GM12874 (cell line): ENCODE measurements at regions not wholly inside any gene's neighbourhood (a gene's known extent, or its start where the extent isn't known, plus 50 kb on each side); places are given as distances from the start of the nearest gene placed in this dataset.

ENCODE experiments used
- TF ChIP-seq, protein P1 (sequence below): IDR thresholded peaks from 2 replicates; pipeline ENCODE4 v1.5.1; 2011; ENCODE audit warnings: low read depth, mild to moderate bottlenecking, control low read depth, low read length, moderate library complexity; ENCODE audit not compliant: insufficient read depth

DNA sequence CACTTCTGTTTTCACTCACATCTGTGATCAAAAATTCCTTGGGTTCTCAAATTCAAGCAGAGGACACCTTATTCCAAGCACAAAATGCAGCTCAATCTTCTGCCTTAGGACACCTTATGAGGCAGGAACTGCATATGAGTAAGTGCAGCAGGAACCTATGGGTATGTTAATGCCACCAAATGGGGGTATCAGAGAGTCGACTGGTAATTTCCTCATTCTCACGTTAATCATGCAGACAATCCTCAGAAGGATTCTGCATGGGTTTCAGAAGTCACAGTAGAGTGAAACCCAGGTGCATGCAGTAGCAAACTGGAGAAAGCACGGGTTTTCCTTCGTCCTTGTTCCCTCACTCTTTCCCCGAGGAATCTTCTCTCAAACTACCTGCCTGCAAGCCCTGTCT lies 452.8 kb downstream of the CBLN2 start:
- TF ChIP-seq, protein P1, sequence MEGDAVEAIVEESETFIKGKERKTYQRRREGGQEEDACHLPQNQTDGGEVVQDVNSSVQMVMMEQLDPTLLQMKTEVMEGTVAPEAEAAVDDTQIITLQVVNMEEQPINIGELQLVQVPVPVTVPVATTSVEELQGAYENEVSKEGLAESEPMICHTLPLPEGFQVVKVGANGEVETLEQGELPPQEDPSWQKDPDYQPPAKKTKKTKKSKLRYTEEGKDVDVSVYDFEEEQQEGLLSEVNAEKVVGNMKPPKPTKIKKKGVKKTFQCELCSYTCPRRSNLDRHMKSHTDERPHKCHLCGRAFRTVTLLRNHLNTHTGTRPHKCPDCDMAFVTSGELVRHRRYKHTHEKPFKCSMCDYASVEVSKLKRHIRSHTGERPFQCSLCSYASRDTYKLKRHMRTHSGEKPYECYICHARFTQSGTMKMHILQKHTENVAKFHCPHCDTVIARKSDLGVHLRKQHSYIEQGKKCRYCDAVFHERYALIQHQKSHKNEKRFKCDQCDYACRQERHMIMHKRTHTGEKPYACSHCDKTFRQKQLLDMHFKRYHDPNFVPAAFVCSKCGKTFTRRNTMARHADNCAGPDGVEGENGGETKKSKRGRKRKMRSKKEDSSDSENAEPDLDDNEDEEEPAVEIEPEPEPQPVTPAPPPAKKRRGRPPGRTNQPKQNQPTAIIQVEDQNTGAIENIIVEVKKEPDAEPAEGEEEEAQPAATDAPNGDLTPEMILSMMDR: no peak

GRCh38 chr18:72089432-72089831 lies 454.7 kb downstream of the CBLN2 start:
- TF ChIP-seq, protein P1: no peak

DNA sequence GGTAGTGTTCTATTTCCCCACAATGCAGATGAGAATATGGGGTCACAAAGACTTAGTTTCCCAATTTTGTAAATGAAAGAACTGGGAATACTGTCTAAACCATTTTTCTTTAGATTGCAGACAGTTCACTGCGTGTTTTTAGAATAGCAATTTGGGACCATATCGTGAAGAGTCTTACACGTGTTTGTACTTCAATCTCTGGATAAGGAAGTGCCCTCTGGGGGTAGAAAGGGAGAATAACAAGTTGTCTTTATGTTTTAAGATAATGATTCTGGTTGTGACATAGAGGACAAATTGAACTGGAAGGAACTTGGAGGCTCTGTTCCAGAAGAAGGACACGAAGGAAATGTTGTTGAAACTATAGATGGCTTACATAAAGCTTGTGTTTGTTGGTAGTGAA lies 457.7 kb downstream of the CBLN2 start:
- TF ChIP-seq, protein P1: no peak

DNA sequence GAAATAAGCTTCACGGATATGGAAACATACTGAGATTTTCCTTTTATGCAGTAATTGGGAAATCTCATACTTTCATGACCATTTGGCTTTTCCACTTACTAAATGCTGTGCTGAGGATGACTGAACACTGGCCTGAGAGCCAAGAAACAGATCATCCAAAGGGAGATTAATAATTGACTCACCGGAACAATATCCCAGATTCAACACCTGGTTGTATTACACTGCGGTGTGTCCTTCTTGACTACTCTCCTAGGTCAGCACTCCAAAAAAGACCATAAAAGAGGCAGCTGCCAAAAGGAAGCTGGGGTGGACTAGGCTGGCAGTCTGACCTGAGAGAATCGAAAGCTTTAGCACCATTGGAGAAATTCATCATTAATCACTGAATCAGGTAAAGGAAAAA lies 469.1 kb downstream of the CBLN2 start:
- TF ChIP-seq, protein P1: no peak

DNA sequence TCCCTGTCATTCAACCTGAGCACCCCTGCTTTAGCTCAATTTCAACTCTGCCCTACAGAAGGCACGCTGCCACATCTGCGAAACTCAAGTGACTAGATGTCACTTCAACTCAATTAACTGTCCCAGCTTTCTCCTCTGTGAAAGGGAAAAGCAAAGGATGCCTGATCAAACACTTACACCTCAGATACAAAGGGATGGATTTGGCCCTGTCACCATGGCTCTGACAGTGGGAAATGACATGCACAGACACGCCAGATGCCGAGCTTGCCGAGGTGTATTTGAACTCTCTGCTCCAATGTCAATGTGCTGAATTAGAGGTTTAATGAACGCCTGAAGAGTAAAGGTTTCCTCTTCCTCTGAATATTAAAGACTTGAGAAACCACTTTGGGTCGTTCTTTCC lies 481.1 kb downstream of the CBLN2 start:
- TF ChIP-seq, protein P1: no peak

- TF ChIP-seq, protein P1: no peak
These were observed 485.3 kb downstream of the CBLN2 start for GRCh38 chr18:72058851-72059250.

DNA sequence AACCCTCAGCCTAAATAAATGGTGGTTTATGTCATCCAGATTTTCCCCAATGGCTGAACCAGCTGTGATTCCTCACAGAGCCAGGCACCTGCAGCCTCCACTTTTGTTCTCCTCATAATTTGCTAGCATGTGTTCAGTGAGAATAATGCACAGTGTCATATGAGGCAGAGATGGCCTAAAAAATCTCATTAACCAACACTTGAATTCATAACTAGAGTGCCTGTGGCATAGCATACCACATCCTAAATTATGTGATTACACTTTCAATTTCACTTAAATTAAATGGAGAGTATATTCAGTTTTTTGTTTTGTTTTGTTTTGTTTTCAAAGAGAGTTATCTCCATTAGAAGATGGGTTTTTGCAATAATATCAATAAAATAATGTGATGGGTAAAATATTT lies 488.0 kb downstream of the CBLN2 start:
- TF ChIP-seq, protein P1: no peak
